Gastroesophageal sphincter (tissue), 4 donors: ENCODE measurements at regions not wholly inside any gene's neighbourhood (a gene's known extent, or its start where the extent isn't known, plus 50 kb on each side); places are given as distances from the start of the nearest gene placed in this dataset.
"Not testable (repeated sequence)": the region's sequence is repeated elsewhere in the genome, so short reads cannot be mapped to it uniquely, and the experiment has no call there.

Experiments used
- ATAC-seq: fragments of 150-250 bp; one replicate; pipeline ENCODE4 v1.9.1; 2016; ENCODE audit warnings: mild to moderate bottlenecking, moderate library complexity
- H3K27ac ChIP-seq, 4 donors: fragments of 200-600 bp; sonication (generic) in 3 of 4; 1 replicate in 3 of 4; 2 replicates in 1 of 4; pipeline ENCODE4 v1.5.1; 2016 to 2019
- H3K27me3 ChIP-seq: fragments of 200-600 bp; sonication (generic); one replicate; pipeline ENCODE4 v1.5.1; 2019
- H3K36me3 ChIP-seq, 2 donors: fragments of 200-600 bp; sonication (generic); one replicate each; pipeline ENCODE4 v1.5.1; 2019; ENCODE audit warnings: control low read depth in 1 of 2
- H3K4me1 ChIP-seq, 3 donors: fragments of 200-600 bp; sonication (generic); 1 replicate in 2 of 3; 2 replicates in 1 of 3; pipeline ENCODE4 v1.5.1; 2016 to 2019; ENCODE audit warnings: control low read depth in 2 of 3
- H3K4me3 ChIP-seq, 2 donors: fragments of 200-600 bp; sonication (generic); one replicate each; pipeline ENCODE4 v1.5.1; 2019; ENCODE audit warnings: mild to moderate bottlenecking in 1 of 2, moderate library complexity in 1 of 2
- H3K9me3 ChIP-seq, 3 donors: fragments of 200-600 bp; sonication (generic); one replicate each; pipeline ENCODE4 v1.5.1; 2017 to 2019; ENCODE audit warnings: control low read depth in 2 of 3
- EP300 ChIP-seq: sonication (generic); formaldehyde crosslinking; IDR thresholded peaks from one replicate; pipeline ENCODE4 v1.6.1; 2017; ENCODE audit warnings: antibody characterized with exemption, mild to moderate bottlenecking
- POLR2A ChIP-seq, 2 donors: fragments of 450-650 bp; IDR thresholded peaks; one replicate each; pipeline ENCODE4 v1.6.1; 2017; ENCODE audit warnings: antibody characterized with exemption in 2 of 2, mild to moderate bottlenecking in 2 of 2, moderate library complexity in 1 of 2
- POLR2AphosphoS5 ChIP-seq: sonication (generic); formaldehyde crosslinking; IDR thresholded peaks from one replicate; pipeline ENCODE4 v1.6.1; 2017; ENCODE audit warnings: antibody characterized with exemption
- WGBS, 2 donors: methylation state at CpG; one replicate each; pipeline ENCODE4 v1.1.5; 2018; ENCODE audit warnings: low coverage in 1 of 2; 5-methylcytosine and 5-hydroxymethylcytosine counted together
- TF ChIP-seq, protein P1 (sequence below), 4 experiments: fragments of 200-600 bp in 2 of 4; fragments of 450-650 bp in 2 of 4; sonication (generic) in 1 of 4; IDR thresholded peaks; one replicate each; pipeline ENCODE4 v1.5.1; 2017 to 2019; ENCODE audit warnings: antibody characterized with exemption in 4 of 4, mild to moderate bottlenecking in 2 of 4, moderate library complexity in 2 of 4

DNA sequence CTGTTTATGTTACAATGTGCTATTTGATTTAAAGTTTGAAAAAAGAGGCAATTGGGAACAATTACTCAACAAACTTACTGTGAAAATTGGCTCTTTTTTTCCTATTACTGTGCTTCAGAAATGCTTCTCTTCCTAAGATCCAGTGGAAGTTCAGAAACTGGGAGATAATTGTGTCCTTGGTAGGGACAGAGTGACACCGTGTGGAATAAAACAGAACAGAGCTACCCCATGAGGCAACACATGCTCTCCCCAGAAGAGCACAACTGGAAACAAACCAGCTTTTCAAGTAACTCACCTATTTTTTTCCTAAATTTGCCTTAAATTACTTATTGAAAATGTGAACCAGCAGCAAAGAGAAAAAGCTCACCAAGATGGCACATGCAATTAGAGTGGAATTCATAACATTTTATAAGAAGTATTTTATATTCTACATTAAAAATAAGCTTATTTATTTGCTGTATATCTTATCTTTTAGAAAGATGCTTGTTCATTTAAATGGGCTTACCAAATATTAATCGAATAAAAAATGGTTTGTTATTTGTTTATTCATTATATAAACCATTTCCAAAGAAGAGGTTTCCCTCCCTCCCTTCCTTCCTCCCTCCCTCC is 346.1 kb upstream of the ANKRD30A start:
- H3K27ac ChIP-seq = no peak overlapping the region
- no peak overlapping the region for H3K4me3 ChIP-seq
- no peaks in the 10 kb centered on the region for H3K4me1 ChIP-seq
- WGBS, 2 donors = 5 to 6% methylated on average over 2 of the region's 2 CpGs
- peak; percentile 85 for ATAC-seq
- H3K27me3 ChIP-seq = no peaks in the 10 kb centered on the region
- H3K36me3 ChIP-seq = no peaks in the 10 kb centered on the region
- TF ChIP-seq EP300 = no peak
- TF ChIP-seq POLR2A (IDR thresholded peaks at IDR 0.05) = no peak
- no peak for TF ChIP-seq POLR2AphosphoS5
- TF ChIP-seq, protein P1, sequence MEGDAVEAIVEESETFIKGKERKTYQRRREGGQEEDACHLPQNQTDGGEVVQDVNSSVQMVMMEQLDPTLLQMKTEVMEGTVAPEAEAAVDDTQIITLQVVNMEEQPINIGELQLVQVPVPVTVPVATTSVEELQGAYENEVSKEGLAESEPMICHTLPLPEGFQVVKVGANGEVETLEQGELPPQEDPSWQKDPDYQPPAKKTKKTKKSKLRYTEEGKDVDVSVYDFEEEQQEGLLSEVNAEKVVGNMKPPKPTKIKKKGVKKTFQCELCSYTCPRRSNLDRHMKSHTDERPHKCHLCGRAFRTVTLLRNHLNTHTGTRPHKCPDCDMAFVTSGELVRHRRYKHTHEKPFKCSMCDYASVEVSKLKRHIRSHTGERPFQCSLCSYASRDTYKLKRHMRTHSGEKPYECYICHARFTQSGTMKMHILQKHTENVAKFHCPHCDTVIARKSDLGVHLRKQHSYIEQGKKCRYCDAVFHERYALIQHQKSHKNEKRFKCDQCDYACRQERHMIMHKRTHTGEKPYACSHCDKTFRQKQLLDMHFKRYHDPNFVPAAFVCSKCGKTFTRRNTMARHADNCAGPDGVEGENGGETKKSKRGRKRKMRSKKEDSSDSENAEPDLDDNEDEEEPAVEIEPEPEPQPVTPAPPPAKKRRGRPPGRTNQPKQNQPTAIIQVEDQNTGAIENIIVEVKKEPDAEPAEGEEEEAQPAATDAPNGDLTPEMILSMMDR (IDR thresholded peaks at IDR 0.05) = peak; percentile 64 to 85 (median 80)
- H3K9me3 ChIP-seq = no peaks in the 10 kb centered on the region

DNA sequence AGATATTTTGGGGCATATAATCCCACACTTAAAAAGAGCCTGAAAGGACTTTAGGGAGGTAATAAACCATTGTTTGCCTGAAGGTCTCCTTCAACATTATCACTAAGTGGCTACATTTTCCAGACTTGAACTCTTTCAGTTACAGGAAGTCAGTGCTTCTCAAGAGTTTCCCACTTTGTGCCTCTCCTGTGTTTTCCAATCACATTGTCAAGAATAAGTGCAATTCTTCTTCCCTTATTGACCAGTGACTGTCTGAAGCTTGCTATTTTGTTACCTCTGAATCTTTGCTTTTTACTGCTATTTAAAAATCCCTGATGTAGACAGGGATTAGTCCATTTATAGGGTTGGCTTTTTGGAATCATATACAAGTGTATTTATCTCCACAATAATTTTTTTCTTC is 346.7 kb upstream of the ANKRD30A start:
- TF ChIP-seq POLR2AphosphoS5 = no peak
- TF ChIP-seq EP300 = no peak
- no peak for TF ChIP-seq POLR2A (IDR thresholded peaks at IDR 0.05)
- TF ChIP-seq, protein P1 (IDR thresholded peaks at IDR 0.05) = no peak
- Histone ChIP-seq H3K4me1 (no peaks in the 10 kb centered on the region), H3K36me3 (no peaks in the 10 kb centered on the region), H3K27me3 (no peaks in the 10 kb centered on the region), H3K4me3 (no peak overlapping the region), H3K27ac (no peak overlapping the region), H3K9me3 (no peaks in the 10 kb centered on the region)
- ATAC-seq = no peak

DNA sequence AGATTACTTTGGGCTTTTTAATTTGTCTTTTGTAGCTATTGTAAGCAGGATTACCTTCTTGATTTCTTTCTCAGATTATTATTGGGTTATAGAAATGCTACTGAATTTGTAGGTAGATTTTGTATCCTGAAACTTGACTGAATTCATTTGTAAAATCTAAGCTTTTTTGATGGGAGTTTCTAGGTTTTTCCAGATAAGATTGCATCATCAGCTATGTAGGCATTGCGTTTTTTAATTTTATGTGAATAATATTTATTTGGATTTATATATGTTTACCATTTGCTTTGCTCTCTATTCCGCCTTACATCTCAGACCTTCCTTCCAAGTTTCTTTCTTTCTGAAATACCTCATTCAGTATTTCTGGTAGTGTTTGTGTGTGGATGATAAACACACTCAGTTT is 351.7 kb upstream of the ANKRD30A start:
- no peak for ATAC-seq
- TF ChIP-seq POLR2AphosphoS5 (no peak), POLR2A (IDR thresholded peaks at IDR 0.05) (no peak), EP300 (no peak)
- TF ChIP-seq, protein P1 (IDR thresholded peaks at IDR 0.05) = no peak
- Histone ChIP-seq H3K4me3 (no peak overlapping the region), H3K27ac (no peak overlapping the region), H3K36me3 (no peaks in the 10 kb centered on the region), H3K4me1 (no peaks in the 10 kb centered on the region), H3K27me3 (no peaks in the 10 kb centered on the region), H3K9me3 (no peaks in the 10 kb centered on the region)
- 97 to 100% methylated on average over 2 of the region's 2 CpGs for WGBS, 2 donors

DNA sequence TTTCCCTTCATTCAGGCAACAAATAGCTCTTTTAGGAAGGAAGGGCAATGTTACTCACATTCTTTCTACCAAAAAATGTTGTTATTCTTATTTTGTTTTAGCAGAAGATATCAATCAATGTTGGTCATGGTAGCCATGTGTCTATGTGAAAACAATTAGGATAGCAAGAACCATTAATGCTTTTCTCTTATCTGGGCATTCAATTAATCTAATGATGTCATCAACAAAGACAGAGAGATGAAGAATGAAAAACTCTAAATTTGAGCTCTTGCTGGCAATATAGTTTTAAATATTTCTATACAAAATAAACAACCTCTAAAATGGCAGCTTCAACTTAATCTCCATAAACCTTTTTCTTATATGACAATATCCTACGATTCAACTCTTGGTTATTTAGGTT is 353.7 kb upstream of the ANKRD30A start:
- no peak for TF ChIP-seq EP300
- TF ChIP-seq POLR2AphosphoS5 = no peak
- TF ChIP-seq POLR2A (IDR thresholded peaks at IDR 0.05) = no peak
- TF ChIP-seq, protein P1 (IDR thresholded peaks at IDR 0.05) = no peak
- no peak for ATAC-seq
- Histone ChIP-seq H3K4me1 (peaks cover 0 to 3% (median 0%) of the 10 kb centered on the region in 3 donors), H3K27ac (no peak overlapping the region), H3K27me3 (no peaks in the 10 kb centered on the region), H3K4me3 (no peak overlapping the region), H3K9me3 (no peaks in the 10 kb centered on the region), H3K36me3 (no peaks in the 10 kb centered on the region)
- 83 to 85% methylated on average over 1 of the region's 1 CpG for WGBS, 2 donors

DNA sequence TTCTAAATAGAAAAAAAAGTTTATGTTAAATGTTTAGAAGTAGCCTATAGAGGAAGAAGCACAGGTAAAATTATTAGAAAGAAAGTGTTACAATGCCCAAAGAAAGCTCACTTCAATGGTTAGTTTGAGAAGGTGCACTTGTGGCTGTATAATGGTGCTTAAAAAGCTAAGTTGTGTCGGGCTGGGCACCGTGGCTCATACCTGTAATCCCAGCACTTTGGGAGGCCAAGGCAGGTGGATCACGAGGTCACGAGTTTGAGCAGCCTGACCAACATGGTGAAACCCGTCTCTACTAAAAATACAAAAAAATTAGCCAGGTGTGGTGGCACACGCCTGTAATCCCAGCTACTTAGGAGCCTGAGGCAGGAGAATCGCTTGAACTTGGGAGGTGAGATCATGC is 355.7 kb upstream of the ANKRD30A start:
- H3K9me3 ChIP-seq, H3K27me3 ChIP-seq, H3K27ac ChIP-seq, H3K4me3 ChIP-seq, H3K4me1 ChIP-seq, ATAC-seq, H3K36me3 ChIP-seq: not testable (repeated sequence)
- WGBS, 2 donors = 95 to 100% methylated on average over 3 to 5 of the region's 7 CpGs
